HEK293 (cell line): ENCODE measurements at regions not wholly inside any gene's neighbourhood (a gene's known extent, or its start where the extent isn't known, plus 50 kb on each side); places are given as distances from the start of the nearest gene placed in this dataset.

Source experiments
- CTCF ChIA-PET: fragments of 350-600 bp; formaldehyde crosslinking; extraction: SDS; loops from one replicate; lab custom pipeline; 2021; ENCODE audit warnings: antibody characterized with exemption; lab: Yijun Ruan, JAX
- POLR2A ChIA-PET: fragments of 300-600 bp; formaldehyde crosslinking; extraction: SDS; loops from one replicate; lab custom pipeline; 2020; ENCODE audit warnings: antibody characterized with exemption, inconsistent platforms; lab: Yijun Ruan, JAX
- H3K27ac ChIP-seq: fragments of 200-500 bp; sonication (Bioruptor generic); 2 replicates; pipeline ENCODE4 v1.5.1; 2014; ENCODE audit warnings: low read depth, low read length, control low read depth, inconsistent platforms; ENCODE audit errors: extremely low read depth
- H3K36me3 ChIP-seq, 2 experiments: fragments of 200-500 bp in 1 of 2; sonication (Bioruptor generic) in 1 of 2; 1 replicate in 1 of 2; 2 replicates in 1 of 2; pipeline ENCODE4 v1.5.1; 2014 to 2017; ENCODE audit warnings: inconsistent platforms in 2 of 2, low read length in 2 of 2; ENCODE audit not compliant: control insufficient read depth in 2 of 2, insufficient read depth in 1 of 2
- H3K4me1 ChIP-seq: fragments of 200-500 bp; sonication (Bioruptor generic); 2 replicates; pipeline ENCODE4 v1.5.1; 2014; ENCODE audit warnings: mild to moderate bottlenecking, low read length, inconsistent platforms; ENCODE audit not compliant: control insufficient read depth, insufficient read depth
- H3K4me3 ChIP-seq: 2 replicates; pipeline ENCODE4 v1.5.1; 2011; ENCODE audit warnings: low read depth, mild to moderate bottlenecking, control low read depth, low read length, moderate library complexity
- H3K9me3 ChIP-seq: fragments of 200-500 bp; sonication (Bioruptor generic); 2 replicates; pipeline ENCODE4 v1.5.1; 2014; ENCODE audit warnings: low read depth, low read length, inconsistent platforms; ENCODE audit not compliant: control insufficient read depth, insufficient read depth
- HIC1 ChIP-seq: fragments of 450-650 bp; formaldehyde crosslinking; IDR thresholded peaks from 2 replicates; pipeline ENCODE4 v1.5.1; 2016; ENCODE audit warnings: missing biosample characterization, missing genetic modification characterization
- SP7 ChIP-seq: fragments of 450-650 bp; formaldehyde crosslinking; IDR thresholded peaks from 2 replicates; pipeline ENCODE4 v1.5.1; 2016; ENCODE audit warnings: missing biosample characterization, missing genetic modification characterization
- YY2 ChIP-seq: fragments of 450-650 bp; formaldehyde crosslinking; IDR thresholded peaks from 2 replicates; pipeline ENCODE4 v1.5.1; 2016; ENCODE audit warnings: missing biosample characterization, missing genetic modification characterization
- ZFHX2 ChIP-seq: fragments of 450-650 bp; formaldehyde crosslinking; conservative IDR thresholded peaks from 2 replicates; pipeline ENCODE4 v1.5.1; 2016; ENCODE audit warnings: missing biosample characterization, missing genetic modification characterization
- ZIC2 ChIP-seq: fragments of 450-650 bp; formaldehyde crosslinking; IDR thresholded peaks from 2 replicates; pipeline ENCODE4 v1.5.1; 2016; ENCODE audit warnings: missing biosample characterization, missing genetic modification characterization
- ZNF10 ChIP-seq: fragments of 450-650 bp; formaldehyde crosslinking; IDR thresholded peaks from 2 replicates; pipeline ENCODE4 v1.5.1; 2017; ENCODE audit warnings: missing biosample characterization, missing genetic modification characterization
- ZNF174 ChIP-seq: fragments of 450-650 bp; formaldehyde crosslinking; IDR thresholded peaks from 2 replicates; pipeline ENCODE4 v1.5.0; 2017; ENCODE audit warnings: missing biosample characterization, mild to moderate bottlenecking, missing genetic modification characterization
- ZNF211 ChIP-seq: fragments of 450-650 bp; formaldehyde crosslinking; IDR thresholded peaks from 2 replicates; pipeline ENCODE4 v1.5.1; 2016; ENCODE audit warnings: low read depth, missing biosample characterization, missing genetic modification characterization
- ZNF24 ChIP-seq: fragments of 450-650 bp; formaldehyde crosslinking; IDR thresholded peaks from 2 replicates; pipeline ENCODE4 v1.5.1; 2016; ENCODE audit warnings: missing biosample characterization, missing genetic modification characterization
- ZNF350 ChIP-seq: fragments of 450-650 bp; formaldehyde crosslinking; IDR thresholded peaks from 2 replicates; pipeline ENCODE4 v1.5.0; 2017; ENCODE audit warnings: missing biosample characterization, mild to moderate bottlenecking, missing genetic modification characterization
- ZNF366 ChIP-seq: fragments of 450-650 bp; formaldehyde crosslinking; conservative IDR thresholded peaks from 2 replicates; pipeline ENCODE4 v1.5.1; 2016; ENCODE audit warnings: missing biosample characterization, missing genetic modification characterization
- ZNF391 ChIP-seq: fragments of 450-650 bp; formaldehyde crosslinking; IDR thresholded peaks from 2 replicates; pipeline ENCODE4 v1.5.1; 2016; ENCODE audit warnings: low read depth, missing biosample characterization, missing genetic modification characterization, borderline replicate concordance
- ZNF398 ChIP-seq: fragments of 450-650 bp; formaldehyde crosslinking; IDR thresholded peaks from 2 replicates; pipeline ENCODE4 v1.5.1; 2017; ENCODE audit warnings: missing biosample characterization, missing genetic modification characterization
- ZNF561 ChIP-seq: fragments of 450-650 bp; IDR thresholded peaks from 2 replicates; pipeline ENCODE4 v1.5.1; 2018; ENCODE audit warnings: missing biosample characterization, missing genetic modification characterization, borderline replicate concordance
- ZNF596 ChIP-seq: fragments of 450-650 bp; IDR thresholded peaks from 2 replicates; pipeline ENCODE4 v1.5.0; 2018; ENCODE audit warnings: missing biosample characterization, mild to moderate bottlenecking, missing genetic modification characterization, moderate library complexity

- TF ChIP-seq ZNF398 (no peak), ZNF174 (tag by site-specific recombination) (no peak), ZNF211 (no peak), ZNF561 (tag by site-specific recombination) (no peak), ZNF24 (tag by site-specific recombination) (no peak), ZNF366 (tag by site-specific recombination) (no peak)
- TF ChIP-seq, all 188 proteins: peak for 0
These were observed 325.5 kb downstream of the TMEM121 start (continued) for GRCh38 chr14:105851716-105852377.

GRCh38 chr14:105852378-105853088 lies 326.1 kb downstream of the TMEM121 start:
- H3K36me3 ChIP-seq = no peaks in the 10 kb centered on the region
- no peaks in the 10 kb centered on the region for H3K9me3 ChIP-seq
- CTCF ChIA-PET = no interaction called here
- POLR2A ChIA-PET = no interaction called here
- no peak overlapping the region for H3K27ac ChIP-seq
- no peak for TF ChIP-seq ZNF391 (tag by site-specific recombination)
- no peak for TF ChIP-seq SP7
- TF ChIP-seq ZFHX2 = peak; percentile 32; the same call in 1 of the 2 replicates
- peak; percentile 70; the same call in 1 of the 2 replicates for TF ChIP-seq ZIC2 (tag by site-specific recombination)
- no peak for TF ChIP-seq ZNF10
- no peak for TF ChIP-seq ZNF350 (tag by site-specific recombination)
- TF ChIP-seq ZNF596 = no peak
- TF ChIP-seq YY2 (tag by site-specific recombination) = no peak
- no peak overlapping the region for H3K4me3 ChIP-seq
- H3K4me1 ChIP-seq = no peaks in the 10 kb centered on the region

- Histone ChIP-seq H3K9me3 (no peaks in the 10 kb centered on the region), H3K4me1 (no peaks in the 10 kb centered on the region), H3K27ac (no peak overlapping the region)
These were observed 326.9 kb downstream of the TMEM121 start for GRCh38 chr14:105853089-105853906.

More at GRCh38 chr14:105853089-105853906, 326.9 kb downstream of the TMEM121 start:
- Histone ChIP-seq H3K4me3 (no peak overlapping the region), H3K36me3 (no peaks in the 10 kb centered on the region)
- TF ChIP-seq ZFHX2 (0 out of 2 replicates have a peak, but pooled peaks have one; percentile 8), HIC1 (tag by site-specific recombination) (no peak), ZIC2 (tag by site-specific recombination) (peak; percentile 35; the same call in 1 of the 2 replicates)
- ChIA-PET CTCF (interaction anchor here (0.6 kb wide), 1 partner anchor 187 kb away, joined by 3 read pairs; no protein-coding TSS in a partner anchor), POLR2A (no interaction called here)
